ENCODE measurements at regions not wholly inside any gene's neighbourhood (a gene's known extent, or its start where the extent isn't known, plus 50 kb on each side); places are given as distances from the start of the nearest gene placed in this dataset.

GRCh38 chr14:26289891-26290486 is 307.8 kb downstream of the NOVA1 start:
- ATAC-seq = no peak
- no peak for TF ChIP-seq ZNF8 (CRISPR knock-in tag; IDR thresholded peaks at IDR 0.05)
- TF ChIP-seq CSRNP3 (CRISPR knock-in tag; IDR thresholded peaks at IDR 0.05) = no peak
- TF ChIP-seq RARB (CRISPR knock-in tag; IDR thresholded peaks at IDR 0.05) = no peak
- no peak for TF ChIP-seq ESRRG (CRISPR knock-in tag; IDR thresholded peaks at IDR 0.05)
- TF ChIP-seq, protein P1, sequence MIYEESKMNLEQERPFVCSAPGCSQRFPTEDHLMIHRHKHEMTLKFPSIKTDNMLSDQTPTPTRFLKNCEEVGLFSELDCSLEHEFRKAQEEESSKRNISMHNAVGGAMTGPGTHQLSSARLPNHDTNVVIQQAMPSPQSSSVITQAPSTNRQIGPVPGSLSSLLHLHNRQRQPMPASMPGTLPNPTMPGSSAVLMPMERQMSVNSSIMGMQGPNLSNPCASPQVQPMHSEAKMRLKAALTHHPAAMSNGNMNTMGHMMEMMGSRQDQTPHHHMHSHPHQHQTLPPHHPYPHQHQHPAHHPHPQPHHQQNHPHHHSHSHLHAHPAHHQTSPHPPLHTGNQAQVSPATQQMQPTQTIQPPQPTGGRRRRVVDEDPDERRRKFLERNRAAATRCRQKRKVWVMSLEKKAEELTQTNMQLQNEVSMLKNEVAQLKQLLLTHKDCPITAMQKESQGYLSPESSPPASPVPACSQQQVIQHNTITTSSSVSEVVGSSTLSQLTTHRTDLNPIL (CRISPR knock-in tag; IDR thresholded peaks at IDR 0.05; ENCODE audit: low read depth) = no peak

- TF ChIP-seq, protein P2, sequence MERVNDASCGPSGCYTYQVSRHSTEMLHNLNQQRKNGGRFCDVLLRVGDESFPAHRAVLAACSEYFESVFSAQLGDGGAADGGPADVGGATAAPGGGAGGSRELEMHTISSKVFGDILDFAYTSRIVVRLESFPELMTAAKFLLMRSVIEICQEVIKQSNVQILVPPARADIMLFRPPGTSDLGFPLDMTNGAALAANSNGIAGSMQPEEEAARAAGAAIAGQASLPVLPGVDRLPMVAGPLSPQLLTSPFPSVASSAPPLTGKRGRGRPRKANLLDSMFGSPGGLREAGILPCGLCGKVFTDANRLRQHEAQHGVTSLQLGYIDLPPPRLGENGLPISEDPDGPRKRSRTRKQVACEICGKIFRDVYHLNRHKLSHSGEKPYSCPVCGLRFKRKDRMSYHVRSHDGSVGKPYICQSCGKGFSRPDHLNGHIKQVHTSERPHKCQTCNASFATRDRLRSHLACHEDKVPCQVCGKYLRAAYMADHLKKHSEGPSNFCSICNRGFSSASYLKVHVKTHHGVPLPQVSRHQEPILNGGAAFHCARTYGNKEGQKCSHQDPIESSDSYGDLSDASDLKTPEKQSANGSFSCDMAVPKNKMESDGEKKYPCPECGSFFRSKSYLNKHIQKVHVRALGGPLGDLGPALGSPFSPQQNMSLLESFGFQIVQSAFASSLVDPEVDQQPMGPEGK (CRISPR knock-in tag; IDR thresholded peaks at IDR 0.05; ENCODE audit: borderline replicate concordance) = no peak
- TF ChIP-seq GLIS3 (CRISPR knock-in tag; IDR thresholded peaks at IDR 0.05) = no peak
- no peak for TF ChIP-seq PPARA (CRISPR knock-in tag; IDR thresholded peaks at IDR 0.05; ENCODE audit: borderline replicate concordance)
- TF ChIP-seq TOX (CRISPR knock-in tag; IDR thresholded peaks at IDR 0.05; ENCODE audit: borderline replicate concordance) = no peak
- no peak for TF ChIP-seq TCF4 (CRISPR knock-in tag; IDR thresholded peaks at IDR 0.05; ENCODE audit: borderline replicate concordance)
- TF ChIP-seq, protein P1 (CRISPR knock-in tag; IDR thresholded peaks at IDR 0.05; ENCODE audit: low read depth) = no peak
- no peak for TF ChIP-seq SNAI2 (CRISPR knock-in tag; IDR thresholded peaks at IDR 0.05)
- TF ChIP-seq ZC3H10 (CRISPR knock-in tag; IDR thresholded peaks at IDR 0.05) = no peak
- no peak for TF ChIP-seq ESRRG (CRISPR knock-in tag; IDR thresholded peaks at IDR 0.05)
- no peak for TF ChIP-seq TSHZ2 (CRISPR knock-in tag; IDR thresholded peaks at IDR 0.05)
- no peak for TF ChIP-seq ZNF8 (CRISPR knock-in tag; IDR thresholded peaks at IDR 0.05)
- TF ChIP-seq ZNF70 (CRISPR knock-in tag; IDR thresholded peaks at IDR 0.05) = no peak
- TF ChIP-seq ARNTL (CRISPR knock-in tag; IDR thresholded peaks at IDR 0.05; ENCODE audit: borderline replicate concordance, low read depth) = no peak
- TF ChIP-seq ISL1 (CRISPR knock-in tag; IDR thresholded peaks at IDR 0.05) = no peak
- no peak for TF ChIP-seq BACH2 (CRISPR knock-in tag; IDR thresholded peaks at IDR 0.05; ENCODE audit: borderline replicate concordance)
- no peak for TF ChIP-seq CSDC2 (CRISPR knock-in tag; IDR thresholded peaks at IDR 0.05)
- ATAC-seq = no peak
Observed at GRCh38 chr14:26286913-26287205, 311.0 kb downstream of the NOVA1 start.

DNA sequence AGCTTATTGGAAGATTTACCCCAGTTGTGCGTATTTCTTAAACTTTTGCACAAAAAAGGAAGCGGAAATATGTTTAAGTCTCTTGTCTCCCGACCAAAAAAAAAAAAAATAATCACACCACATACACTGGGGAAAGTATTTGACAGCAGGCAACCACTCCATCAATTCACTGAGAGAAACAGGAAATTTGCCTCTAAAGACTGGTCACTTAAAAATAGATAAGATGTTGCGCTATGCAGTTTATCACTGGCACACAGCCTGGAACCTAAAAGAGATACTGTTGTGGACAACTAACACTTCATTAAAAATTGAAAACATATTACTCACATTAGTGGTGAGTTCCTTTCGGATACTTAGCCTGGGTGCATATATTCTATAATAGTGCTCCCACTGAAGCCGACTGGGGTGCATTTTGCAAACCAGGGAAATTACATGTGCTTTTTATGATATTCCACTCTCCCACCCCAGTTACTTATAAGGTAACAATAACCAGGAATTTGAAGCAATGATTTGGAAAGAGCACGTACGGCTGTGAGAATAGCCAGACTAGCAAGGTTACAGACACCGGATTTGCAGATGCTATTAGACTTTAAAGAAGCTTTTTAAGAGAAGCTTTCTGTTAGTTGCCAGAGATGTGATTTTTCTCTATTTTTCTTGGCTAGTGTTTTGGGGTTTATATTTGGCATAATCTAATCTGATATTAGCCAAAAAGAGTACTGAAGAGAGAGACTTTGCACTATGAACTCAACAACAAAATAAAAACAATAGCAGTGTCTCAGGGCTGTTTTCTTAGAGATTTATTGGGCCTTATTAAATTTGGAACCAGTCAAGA is 311.5 kb downstream of the NOVA1 start:
- TF ChIP-seq, protein P2 (CRISPR knock-in tag; IDR thresholded peaks at IDR 0.05; ENCODE audit: borderline replicate concordance) = no peak
- no peak for TF ChIP-seq POU6F1 (CRISPR knock-in tag; IDR thresholded peaks at IDR 0.05; ENCODE audit: borderline replicate concordance, low read depth)
- no peak for ATAC-seq
